ENCODE measurements at regions not wholly inside any gene's neighbourhood (a gene's known extent, or its start where the extent isn't known, plus 50 kb on each side); places are given as distances from the start of the nearest gene placed in this dataset.

GRCh38 chr20:50423758-50424157, 86.4 kb upstream of the PTPN1 start:
- TF ChIP-seq CTCF (IDR thresholded peaks at IDR 0.05) = no peak
- TF ChIP-seq POLR2AphosphoS5 (IDR thresholded peaks at IDR 0.05) = no peak
- TF ChIP-seq EP300 (IDR thresholded peaks at IDR 0.05) = no peak

Data from esophagus muscularis mucosa (tissue), 4 donors.